ENCODE measurements at regions not wholly inside any gene's neighbourhood (a gene's known extent, or its start where the extent isn't known, plus 50 kb on each side); places are given as distances from the start of the nearest gene placed in this dataset.

DNA sequence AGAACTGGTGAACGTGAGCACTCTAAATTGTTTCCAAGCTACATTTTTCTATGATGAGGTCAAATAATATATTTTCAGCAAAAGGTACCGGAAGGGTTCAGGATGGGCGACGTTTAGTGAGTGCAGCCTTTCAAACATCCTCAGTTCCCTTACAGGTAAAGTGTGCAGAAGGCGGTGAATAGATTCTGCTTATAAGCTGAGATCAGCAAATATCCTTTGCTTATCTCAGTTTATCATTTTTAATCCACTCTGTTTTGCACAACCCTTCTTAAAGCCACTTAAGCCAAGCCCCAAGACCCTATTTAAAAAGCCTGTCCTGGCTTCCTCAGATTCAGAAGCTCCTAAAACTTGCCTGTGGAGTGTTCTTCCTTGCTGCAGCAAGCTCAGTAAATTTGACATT is 103.1 kb upstream of the DGKB start:
- Mint-ChIP-seq H3K9me3 (peaks cover 2% of the 10 kb centered on the region), H3K4me1 (ENCODE audit: low read depth) (no peaks in the 10 kb centered on the region), H3K27me3 (no peaks in the 10 kb centered on the region), H3K36me3 (ENCODE audit: low read depth) (no peaks in the 10 kb centered on the region), H3K27ac (no peak overlapping the region), H3K4me3 (no peak overlapping the region)
- ChIA-PET POLR2A (no interaction called here), CTCF (interaction anchor here (1.3 kb wide), 1 partner anchor 39 kb away, joined by 3 read pairs; no protein-coding TSS in a partner anchor)
- no peaks in the 10 kb centered on the region for H3K4me1 ChIP-seq (ENCODE audit: insufficient read depth, low read length)
- H3K27ac ChIP-seq (ENCODE audit: low read depth in 1 of 2, low read length in 2 of 2), result no peak overlapping the region
- ATAC-seq (ENCODE audit: poor library complexity) (no peak), DNase-seq (no peak)
- no peak overlapping the region for H3K4me3 ChIP-seq (ENCODE audit: low read length)
- no peaks in the 10 kb centered on the region for H3K9me3 ChIP-seq (ENCODE audit: control insufficient read depth in 1 of 2, insufficient read depth in 1 of 2, low read length in 2 of 2)
- intact Hi-C loops (cut with DNase I, micrococcal nuclease), result no loop called here
- TF ChIP-seq, protein P1, sequence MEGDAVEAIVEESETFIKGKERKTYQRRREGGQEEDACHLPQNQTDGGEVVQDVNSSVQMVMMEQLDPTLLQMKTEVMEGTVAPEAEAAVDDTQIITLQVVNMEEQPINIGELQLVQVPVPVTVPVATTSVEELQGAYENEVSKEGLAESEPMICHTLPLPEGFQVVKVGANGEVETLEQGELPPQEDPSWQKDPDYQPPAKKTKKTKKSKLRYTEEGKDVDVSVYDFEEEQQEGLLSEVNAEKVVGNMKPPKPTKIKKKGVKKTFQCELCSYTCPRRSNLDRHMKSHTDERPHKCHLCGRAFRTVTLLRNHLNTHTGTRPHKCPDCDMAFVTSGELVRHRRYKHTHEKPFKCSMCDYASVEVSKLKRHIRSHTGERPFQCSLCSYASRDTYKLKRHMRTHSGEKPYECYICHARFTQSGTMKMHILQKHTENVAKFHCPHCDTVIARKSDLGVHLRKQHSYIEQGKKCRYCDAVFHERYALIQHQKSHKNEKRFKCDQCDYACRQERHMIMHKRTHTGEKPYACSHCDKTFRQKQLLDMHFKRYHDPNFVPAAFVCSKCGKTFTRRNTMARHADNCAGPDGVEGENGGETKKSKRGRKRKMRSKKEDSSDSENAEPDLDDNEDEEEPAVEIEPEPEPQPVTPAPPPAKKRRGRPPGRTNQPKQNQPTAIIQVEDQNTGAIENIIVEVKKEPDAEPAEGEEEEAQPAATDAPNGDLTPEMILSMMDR (IDR thresholded peaks at IDR 0.05), result no peak
- H3K27me3 ChIP-seq (ENCODE audit: control insufficient read depth in 1 of 2, insufficient read depth in 2 of 2, low read length in 2 of 2), result no peaks in the 10 kb centered on the region
- no peaks in the 10 kb centered on the region for H3K36me3 ChIP-seq (ENCODE audit: insufficient read depth, low read length)

DNA sequence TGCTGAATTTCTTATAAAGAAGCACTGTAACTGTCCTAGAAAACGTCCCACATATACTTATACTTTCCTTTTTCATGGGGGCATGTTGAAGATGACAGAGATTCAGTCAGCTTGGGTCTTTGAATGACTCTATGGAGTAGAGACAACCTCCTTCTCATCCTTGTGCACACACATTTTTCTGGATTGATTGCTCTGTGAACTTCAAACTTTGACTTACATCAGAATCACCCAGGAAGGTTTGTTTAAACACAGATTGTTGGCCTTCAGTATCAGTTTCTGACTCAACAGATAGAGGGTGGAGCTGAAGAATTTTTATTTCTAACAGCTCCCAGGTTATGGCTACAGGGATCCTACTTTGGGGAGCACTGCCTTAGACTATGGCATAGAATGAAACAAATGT is 97.6 kb upstream of the DGKB start:
- Mint-ChIP-seq H3K27me3 (no peaks in the 10 kb centered on the region), H3K4me3 (no peak overlapping the region), H3K36me3 (ENCODE audit: low read depth) (no peaks in the 10 kb centered on the region), H3K9me3 (peaks cover 4% of the 10 kb centered on the region), H3K27ac (no peak overlapping the region), H3K4me1 (ENCODE audit: low read depth) (no peaks in the 10 kb centered on the region)
- Histone ChIP-seq H3K27ac (ENCODE audit: low read depth in 1 of 2, low read length in 2 of 2) (no peak overlapping the region), H3K27me3 (ENCODE audit: control insufficient read depth in 1 of 2, insufficient read depth in 2 of 2, low read length in 2 of 2) (no peaks in the 10 kb centered on the region), H3K4me3 (ENCODE audit: low read length) (no peak overlapping the region), H3K4me1 (ENCODE audit: insufficient read depth, low read length) (no peaks in the 10 kb centered on the region), H3K9me3 (ENCODE audit: control insufficient read depth in 1 of 2, insufficient read depth in 1 of 2, low read length in 2 of 2) (no peaks in the 10 kb centered on the region), H3K36me3 (ENCODE audit: insufficient read depth, low read length) (no peaks in the 10 kb centered on the region)
- TF ChIP-seq, protein P1 (IDR thresholded peaks at IDR 0.05), result no peak
- ATAC-seq (ENCODE audit: poor library complexity) (no peak), DNase-seq (no peak)
- ChIA-PET POLR2A (no interaction called here), CTCF (no interaction called here)
- intact Hi-C loops (cut with DNase I, micrococcal nuclease), result no loop called here

DNA sequence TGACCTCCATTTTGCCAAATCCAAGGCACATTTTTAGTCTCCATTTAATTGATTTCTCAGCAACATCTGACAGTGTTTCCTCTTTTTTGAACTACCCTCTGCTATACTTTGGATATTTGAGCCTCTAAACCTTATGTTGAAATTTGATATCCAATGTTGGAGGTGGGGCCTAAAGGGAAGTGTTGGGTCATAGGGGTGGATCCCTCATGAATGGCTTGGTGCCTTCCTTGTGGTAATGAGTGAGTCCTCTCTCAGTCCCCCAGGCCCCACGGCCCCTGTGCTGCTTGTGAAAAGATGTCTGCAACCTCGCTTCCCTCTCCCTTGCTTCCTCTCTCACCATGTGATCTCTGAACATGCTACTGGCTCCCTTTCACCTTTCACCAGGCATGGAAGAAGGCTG is 96.8 kb upstream of the DGKB start:
- no peaks in the 10 kb centered on the region for H3K27me3 Mint-ChIP-seq
- ChIA-PET POLR2A (no interaction called here), CTCF (no interaction called here)
- no peaks in the 10 kb centered on the region for H3K36me3 Mint-ChIP-seq (ENCODE audit: low read depth)
- no peak overlapping the region for H3K4me3 Mint-ChIP-seq
- H3K9me3 Mint-ChIP-seq, result peaks cover 4% of the 10 kb centered on the region
- Histone ChIP-seq H3K27ac (ENCODE audit: low read depth in 1 of 2, low read length in 2 of 2) (no peak overlapping the region), H3K36me3 (ENCODE audit: insufficient read depth, low read length) (no peaks in the 10 kb centered on the region), H3K4me1 (ENCODE audit: insufficient read depth, low read length) (no peaks in the 10 kb centered on the region), H3K4me3 (ENCODE audit: low read length) (no peak overlapping the region), H3K27me3 (ENCODE audit: control insufficient read depth in 1 of 2, insufficient read depth in 2 of 2, low read length in 2 of 2) (no peaks in the 10 kb centered on the region), H3K9me3 (ENCODE audit: control insufficient read depth in 1 of 2, insufficient read depth in 1 of 2, low read length in 2 of 2) (no peaks in the 10 kb centered on the region)
- no peaks in the 10 kb centered on the region for H3K4me1 Mint-ChIP-seq (ENCODE audit: low read depth)
- H3K27ac Mint-ChIP-seq, result no peak overlapping the region
- ATAC-seq (ENCODE audit: poor library complexity), result no peak
- intact Hi-C loops (cut with DNase I, micrococcal nuclease), result no loop called here
- no peak for DNase-seq
- TF ChIP-seq, protein P1 (IDR thresholded peaks at IDR 0.05), result no peak

Measured in CD4-positive, alpha-beta T cell (primary cell).